ENCODE measurements at regions not wholly inside any gene's neighbourhood (a gene's known extent, or its start where the extent isn't known, plus 50 kb on each side); places are given as distances from the start of the nearest gene placed in this dataset.

DNA sequence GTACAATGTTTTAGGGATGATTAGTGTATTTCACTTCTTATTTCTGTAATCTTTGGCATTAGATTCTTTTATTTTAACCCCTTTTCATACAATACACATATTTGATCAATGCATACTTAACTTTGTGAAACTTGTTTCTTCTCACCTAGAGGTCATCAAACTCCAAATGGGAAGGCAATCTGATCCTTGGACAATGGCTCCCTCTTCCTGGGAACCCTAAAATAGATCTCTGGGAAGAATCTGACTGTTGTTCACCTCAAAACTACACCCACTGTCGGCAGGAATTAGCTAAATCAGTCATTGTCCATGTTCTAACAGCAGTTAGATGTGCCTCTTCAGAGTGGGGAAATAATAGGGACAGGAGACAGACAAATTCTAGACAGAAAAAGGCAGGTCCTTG, 707.4 kb upstream of the CHORDC1 start:
- H3K4me1 ChIP-seq (ENCODE audit: control insufficient read depth, insufficient read depth, low read length): no peaks in the 10 kb centered on the region
- H3K4me3 ChIP-seq (ENCODE audit: low read depth, low read length): no peak overlapping the region
- H3K9me3 ChIP-seq (ENCODE audit: control insufficient read depth, insufficient read depth, low read depth, low read length): no peaks in the 10 kb centered on the region
- no peak overlapping the region for H3K9ac ChIP-seq (ENCODE audit: low read length)
- H3K36me3 ChIP-seq (ENCODE audit: control insufficient read depth, insufficient read depth, low read length): no peaks in the 10 kb centered on the region
- H3K27me3 ChIP-seq (ENCODE audit: control insufficient read depth, insufficient read depth, low read length): no peaks in the 10 kb centered on the region
- H3K27ac ChIP-seq (ENCODE audit: low read depth, low read length): no peak overlapping the region

DNA sequence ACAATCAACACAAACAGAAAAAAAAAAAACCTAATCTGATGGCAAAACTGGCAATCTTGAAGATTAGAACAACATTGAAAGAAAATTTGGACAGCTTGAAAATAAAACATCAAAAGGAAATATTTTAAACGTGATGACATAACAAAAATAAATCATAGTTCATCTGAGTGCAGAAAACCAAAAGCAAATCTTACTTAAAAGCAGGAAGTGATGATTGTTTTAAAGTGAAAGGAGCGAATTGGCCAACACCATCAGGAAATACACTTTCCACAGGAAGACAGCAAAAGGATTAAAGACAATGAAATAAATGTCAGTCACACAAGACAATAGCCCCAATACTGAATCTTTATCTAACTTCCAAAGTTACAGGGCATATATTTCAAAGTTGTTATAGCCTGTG, 696.5 kb upstream of the CHORDC1 start:
- Histone ChIP-seq H3K9ac (ENCODE audit: low read length) (no peak overlapping the region), H3K4me1 (ENCODE audit: control insufficient read depth, insufficient read depth, low read length) (no peaks in the 10 kb centered on the region), H3K9me3 (ENCODE audit: control insufficient read depth, insufficient read depth, low read depth, low read length) (no peaks in the 10 kb centered on the region), H3K4me3 (ENCODE audit: low read depth, low read length) (no peak overlapping the region), H3K36me3 (ENCODE audit: control insufficient read depth, insufficient read depth, low read length) (no peaks in the 10 kb centered on the region), H3K27me3 (ENCODE audit: control insufficient read depth, insufficient read depth, low read length) (no peaks in the 10 kb centered on the region), H3K27ac (ENCODE audit: low read depth, low read length) (no peak overlapping the region)

DNA sequence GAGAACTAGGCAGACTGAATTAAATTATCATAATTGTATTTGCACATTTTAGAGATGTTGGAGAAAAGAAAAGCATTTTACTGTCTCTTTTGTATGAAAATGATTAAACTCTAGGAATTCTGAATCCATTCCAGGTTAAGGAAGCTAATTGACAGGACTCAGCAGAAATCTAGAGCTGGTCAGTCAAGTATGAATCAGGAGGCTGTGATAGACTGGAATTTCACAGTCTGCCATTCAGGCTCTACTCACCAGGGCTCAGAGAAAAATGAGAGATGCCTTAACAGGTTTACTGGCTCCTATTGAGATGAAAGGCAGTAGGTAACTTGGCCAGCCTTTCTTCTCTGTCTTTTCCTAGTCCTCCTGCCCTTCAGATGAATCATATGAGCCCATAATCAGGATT, 693.9 kb upstream of the CHORDC1 start:
- H3K9ac ChIP-seq (ENCODE audit: low read length): no peak overlapping the region
- no peaks in the 10 kb centered on the region for H3K27me3 ChIP-seq (ENCODE audit: control insufficient read depth, insufficient read depth, low read length)
- H3K4me1 ChIP-seq (ENCODE audit: control insufficient read depth, insufficient read depth, low read length): no peaks in the 10 kb centered on the region
- H3K4me3 ChIP-seq (ENCODE audit: low read depth, low read length): no peak overlapping the region
- no peaks in the 10 kb centered on the region for H3K36me3 ChIP-seq (ENCODE audit: control insufficient read depth, insufficient read depth, low read length)
- H3K27ac ChIP-seq (ENCODE audit: low read depth, low read length): no peak overlapping the region
- H3K9me3 ChIP-seq (ENCODE audit: control insufficient read depth, insufficient read depth, low read depth, low read length): no peaks in the 10 kb centered on the region

DNA sequence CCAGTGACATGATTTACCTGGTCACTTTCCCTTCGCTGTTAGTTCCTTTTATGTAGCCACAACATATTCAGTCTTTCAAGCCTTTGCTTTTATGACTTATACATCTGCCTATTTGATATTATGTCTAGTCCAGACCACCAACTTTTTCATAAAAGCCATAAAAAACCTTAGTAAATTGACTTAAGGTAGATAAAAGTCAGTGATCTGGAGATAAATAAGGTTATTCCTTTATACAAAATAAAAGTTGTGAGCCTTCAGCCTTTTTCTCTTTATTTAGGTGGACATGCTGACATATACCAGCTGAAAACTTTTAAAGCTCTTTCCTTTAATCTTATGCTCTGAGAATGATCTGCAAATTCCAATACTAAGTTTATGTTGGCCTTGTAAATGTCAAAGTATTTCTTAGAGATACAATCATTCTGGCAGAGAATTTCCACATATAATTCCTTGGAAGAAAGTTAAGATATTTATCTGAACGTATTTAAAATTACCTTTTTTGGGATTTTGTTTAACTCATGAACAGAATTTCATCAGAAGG, 690.4 kb upstream of the CHORDC1 start:
- H3K27ac ChIP-seq (ENCODE audit: low read depth, low read length): no peak overlapping the region
- H3K4me1 ChIP-seq (ENCODE audit: control insufficient read depth, insufficient read depth, low read length): no peaks in the 10 kb centered on the region
- no peak overlapping the region for H3K4me3 ChIP-seq (ENCODE audit: low read depth, low read length)
- no peaks in the 10 kb centered on the region for H3K36me3 ChIP-seq (ENCODE audit: control insufficient read depth, insufficient read depth, low read length)
- H3K9me3 ChIP-seq (ENCODE audit: control insufficient read depth, insufficient read depth, low read depth, low read length): no peaks in the 10 kb centered on the region
- H3K9ac ChIP-seq (ENCODE audit: low read length): no peak overlapping the region
- no peaks in the 10 kb centered on the region for H3K27me3 ChIP-seq (ENCODE audit: control insufficient read depth, insufficient read depth, low read length)

DNA sequence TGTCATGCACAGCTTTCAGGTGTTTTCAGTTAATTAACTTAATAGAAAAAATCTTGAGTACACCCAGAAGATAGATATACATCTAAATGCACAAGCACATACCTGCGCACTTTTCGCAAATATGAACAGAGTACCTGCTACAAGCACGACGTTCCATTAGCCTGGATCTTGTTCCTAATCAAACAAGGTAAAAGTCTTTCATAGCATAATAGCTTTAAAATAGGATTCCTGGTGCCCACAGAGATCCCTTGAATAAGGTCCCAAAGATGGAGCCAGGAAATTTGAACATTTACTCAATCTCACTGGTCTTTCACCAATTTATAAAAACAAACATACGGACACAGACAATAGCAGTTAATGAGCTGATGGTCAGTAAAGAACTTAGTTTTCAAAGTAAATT, 689.8 kb upstream of the CHORDC1 start:
- H3K9me3 ChIP-seq (ENCODE audit: control insufficient read depth, insufficient read depth, low read depth, low read length): no peaks in the 10 kb centered on the region
- H3K4me1 ChIP-seq (ENCODE audit: control insufficient read depth, insufficient read depth, low read length): no peaks in the 10 kb centered on the region
- H3K36me3 ChIP-seq (ENCODE audit: control insufficient read depth, insufficient read depth, low read length): no peaks in the 10 kb centered on the region
- no peaks in the 10 kb centered on the region for H3K27me3 ChIP-seq (ENCODE audit: control insufficient read depth, insufficient read depth, low read length)
- no peak overlapping the region for H3K9ac ChIP-seq (ENCODE audit: low read length)
- H3K4me3 ChIP-seq (ENCODE audit: low read depth, low read length): no peak overlapping the region
- no peak overlapping the region for H3K27ac ChIP-seq (ENCODE audit: low read depth, low read length)

DNA sequence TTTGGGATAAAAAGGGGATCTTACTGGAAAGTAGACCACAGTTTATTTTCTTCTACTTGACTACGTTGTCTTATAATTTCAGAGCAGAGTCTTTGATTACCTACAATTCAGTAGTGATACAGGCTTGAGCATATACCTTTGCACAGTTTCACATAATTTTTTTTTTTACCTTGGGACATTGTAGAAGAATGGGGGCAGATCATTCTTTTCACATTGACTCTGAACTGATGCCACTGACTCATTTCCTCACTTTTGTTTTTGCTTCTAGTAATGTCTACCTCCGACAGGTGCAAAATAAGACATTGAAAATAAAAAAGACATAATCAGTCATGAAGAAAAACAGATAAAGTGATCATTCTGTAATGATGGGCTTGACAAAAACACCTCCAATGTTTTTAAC, 688.3 kb upstream of the CHORDC1 start:
- Histone ChIP-seq H3K9ac (ENCODE audit: low read length) (no peak overlapping the region), H3K36me3 (ENCODE audit: control insufficient read depth, insufficient read depth, low read length) (no peaks in the 10 kb centered on the region)

DNA sequence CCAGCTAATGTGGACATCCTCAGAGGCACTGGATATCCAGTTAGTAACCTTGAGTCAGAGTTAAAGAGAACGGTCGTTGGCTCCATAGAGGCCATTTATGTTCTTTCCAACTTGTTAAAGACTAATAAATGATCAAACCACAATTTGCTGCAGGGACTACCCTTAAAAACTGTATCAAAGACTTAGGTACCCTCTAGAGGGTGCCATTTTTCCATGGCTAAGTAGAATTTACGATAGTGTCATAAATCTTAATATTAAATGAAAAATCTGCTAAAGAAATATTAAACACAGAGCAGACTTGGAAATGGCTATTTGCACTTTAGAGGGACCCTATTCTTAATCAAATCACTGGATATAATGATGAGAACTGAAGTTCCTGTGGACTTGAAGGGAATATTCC, 685.2 kb upstream of the CHORDC1 start:
- H3K9me3 ChIP-seq (ENCODE audit: control insufficient read depth, insufficient read depth, low read depth, low read length): no peaks in the 10 kb centered on the region
- H3K4me1 ChIP-seq (ENCODE audit: control insufficient read depth, insufficient read depth, low read length): no peaks in the 10 kb centered on the region; the same call in 1 of the 2 replicates
- H3K36me3 ChIP-seq (ENCODE audit: control insufficient read depth, insufficient read depth, low read length): no peaks in the 10 kb centered on the region
- H3K27ac ChIP-seq (ENCODE audit: low read depth, low read length): no peak overlapping the region
- no peaks in the 10 kb centered on the region for H3K27me3 ChIP-seq (ENCODE audit: control insufficient read depth, insufficient read depth, low read length)
- H3K9ac ChIP-seq (ENCODE audit: low read length): no peak overlapping the region
- H3K4me3 ChIP-seq (ENCODE audit: low read depth, low read length): no peak overlapping the region

More for the DNA sequence above, 688.3 kb upstream of the CHORDC1 start:
- no peak overlapping the region for H3K27ac ChIP-seq (ENCODE audit: low read depth, low read length)
- no peaks in the 10 kb centered on the region for H3K9me3 ChIP-seq (ENCODE audit: control insufficient read depth, insufficient read depth, low read depth, low read length)
- no peaks in the 10 kb centered on the region for H3K4me1 ChIP-seq (ENCODE audit: control insufficient read depth, insufficient read depth, low read length)
- H3K27me3 ChIP-seq (ENCODE audit: control insufficient read depth, insufficient read depth, low read length): no peaks in the 10 kb centered on the region
- H3K4me3 ChIP-seq (ENCODE audit: low read depth, low read length): no peak overlapping the region

DNA sequence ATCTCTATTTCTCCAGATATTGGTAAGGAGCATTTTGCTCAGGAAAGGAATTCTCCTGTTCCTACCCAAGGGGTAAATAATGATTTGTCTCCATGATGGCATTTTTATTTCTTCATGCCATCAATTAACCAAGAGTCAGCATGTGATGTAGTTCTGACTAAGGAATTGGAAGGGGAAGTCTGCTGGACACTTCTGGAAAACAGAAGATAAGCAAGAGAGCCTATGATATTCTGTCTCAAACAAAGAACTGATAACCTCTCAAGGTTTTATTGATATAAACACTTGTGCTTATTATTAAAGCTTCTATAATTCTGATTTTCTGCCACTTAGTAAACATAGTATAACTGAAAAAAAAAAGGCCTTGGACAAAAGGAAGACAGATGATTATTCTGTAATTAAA, 673.0 kb upstream of the CHORDC1 start:
- Histone ChIP-seq H3K9me3 (ENCODE audit: control insufficient read depth, insufficient read depth, low read depth, low read length) (no peaks in the 10 kb centered on the region), H3K4me1 (ENCODE audit: control insufficient read depth, insufficient read depth, low read length) (no peaks in the 10 kb centered on the region), H3K36me3 (ENCODE audit: control insufficient read depth, insufficient read depth, low read length) (no peaks in the 10 kb centered on the region), H3K9ac (ENCODE audit: low read length) (no peak overlapping the region), H3K27me3 (ENCODE audit: control insufficient read depth, insufficient read depth, low read length) (no peaks in the 10 kb centered on the region), H3K4me3 (ENCODE audit: low read depth, low read length) (no peak overlapping the region), H3K27ac (ENCODE audit: low read depth, low read length) (no peak overlapping the region)

DNA sequence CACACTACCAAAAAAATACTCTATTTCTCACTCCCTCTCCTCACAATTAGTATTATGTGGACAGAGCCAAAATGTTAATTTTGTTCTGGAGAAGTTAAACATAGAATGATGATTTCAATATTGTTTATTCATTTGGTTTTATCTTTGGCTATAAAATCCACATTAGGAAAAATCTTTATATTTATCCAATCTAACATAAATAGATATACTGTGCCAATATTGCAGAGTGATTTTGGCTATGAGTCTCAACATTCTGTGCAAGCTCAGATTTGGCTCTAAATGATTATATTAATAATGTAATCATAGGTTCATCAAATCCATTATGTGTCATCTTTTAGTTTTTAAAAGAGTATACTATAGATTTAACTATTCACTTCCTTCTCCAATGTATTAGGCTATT, 667.5 kb upstream of the CHORDC1 start:
- H3K9ac ChIP-seq (ENCODE audit: low read length): no peak overlapping the region
- no peak overlapping the region for H3K4me3 ChIP-seq (ENCODE audit: low read depth, low read length)
- H3K27ac ChIP-seq (ENCODE audit: low read depth, low read length): no peak overlapping the region
- H3K27me3 ChIP-seq (ENCODE audit: control insufficient read depth, insufficient read depth, low read length): no peaks in the 10 kb centered on the region
- no peaks in the 10 kb centered on the region for H3K9me3 ChIP-seq (ENCODE audit: control insufficient read depth, insufficient read depth, low read depth, low read length)
- H3K36me3 ChIP-seq (ENCODE audit: control insufficient read depth, insufficient read depth, low read length): no peaks in the 10 kb centered on the region
- no peaks in the 10 kb centered on the region for H3K4me1 ChIP-seq (ENCODE audit: control insufficient read depth, insufficient read depth, low read length)

DNA sequence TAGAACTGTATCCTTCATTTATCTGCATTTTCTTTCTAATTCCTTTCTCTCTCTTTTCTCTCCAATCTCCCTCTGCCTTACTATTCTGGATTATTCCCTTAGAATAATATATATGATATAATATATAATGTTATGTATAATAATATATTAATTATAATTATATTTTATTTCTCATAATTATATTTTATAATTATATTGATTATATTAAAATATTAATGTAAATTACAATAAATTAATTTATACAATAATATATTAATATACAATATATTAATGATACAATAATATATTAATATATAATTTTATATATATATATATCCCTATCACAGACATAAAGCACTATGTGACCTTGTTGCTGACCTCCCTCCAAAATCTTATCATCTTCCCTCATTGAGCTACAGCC, 661.3 kb upstream of the CHORDC1 start:
- Histone ChIP-seq H3K27ac (ENCODE audit: low read depth, low read length) (no peak overlapping the region), H3K9me3 (ENCODE audit: control insufficient read depth, insufficient read depth, low read depth, low read length) (no peaks in the 10 kb centered on the region), H3K27me3 (ENCODE audit: control insufficient read depth, insufficient read depth, low read length) (no peaks in the 10 kb centered on the region), H3K36me3 (ENCODE audit: control insufficient read depth, insufficient read depth, low read length) (no peaks in the 10 kb centered on the region), H3K4me1 (ENCODE audit: control insufficient read depth, insufficient read depth, low read length) (no peaks in the 10 kb centered on the region), H3K9ac (ENCODE audit: low read length) (no peak overlapping the region), H3K4me3 (ENCODE audit: low read depth, low read length) (no peak overlapping the region)

DNA sequence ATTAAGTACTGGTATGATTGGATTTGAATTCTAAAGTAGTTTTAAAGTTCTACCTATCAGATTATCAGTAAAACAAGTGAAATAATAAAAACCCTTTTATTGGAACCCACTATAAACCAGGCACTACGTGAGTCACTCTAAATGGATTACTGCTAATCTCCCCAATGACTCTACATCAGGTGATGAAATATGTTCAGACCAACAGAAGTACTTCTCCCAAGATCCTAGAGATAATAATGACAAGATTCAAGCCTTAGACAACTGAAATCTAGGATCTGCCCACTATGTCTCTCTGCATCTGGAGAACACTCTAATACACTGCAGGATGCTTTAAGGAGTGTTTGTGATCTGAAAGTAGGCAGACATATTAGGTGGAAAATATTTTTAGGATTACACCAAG, 652.1 kb upstream of the CHORDC1 start:
- H3K36me3 ChIP-seq (ENCODE audit: control insufficient read depth, insufficient read depth, low read length): no peaks in the 10 kb centered on the region
- no peaks in the 10 kb centered on the region for H3K9me3 ChIP-seq (ENCODE audit: control insufficient read depth, insufficient read depth, low read depth, low read length)
- H3K27ac ChIP-seq (ENCODE audit: low read depth, low read length): no peak overlapping the region
- no peak overlapping the region for H3K4me3 ChIP-seq (ENCODE audit: low read depth, low read length)
- no peaks in the 10 kb centered on the region for H3K4me1 ChIP-seq (ENCODE audit: control insufficient read depth, insufficient read depth, low read length)
- no peak overlapping the region for H3K9ac ChIP-seq (ENCODE audit: low read length)
- H3K27me3 ChIP-seq (ENCODE audit: control insufficient read depth, insufficient read depth, low read length): no peaks in the 10 kb centered on the region

DNA sequence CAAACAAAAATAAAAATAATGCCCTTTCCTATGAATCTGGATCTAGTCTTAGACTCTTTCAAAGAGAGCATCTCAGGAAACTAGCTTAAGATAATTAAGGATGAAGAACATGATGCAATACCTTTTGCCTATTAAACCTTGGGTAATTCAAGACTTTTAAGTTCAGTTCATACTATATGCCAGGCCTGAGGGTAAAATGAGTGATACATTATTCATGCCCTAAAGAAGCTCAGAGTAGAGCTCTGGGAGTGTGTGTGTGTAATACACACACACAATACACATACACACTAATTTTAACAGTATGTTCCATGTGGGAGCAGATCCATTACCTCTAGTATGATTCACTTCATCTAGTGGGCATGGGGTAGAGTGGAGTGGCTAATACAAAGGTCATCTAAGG, 651.4 kb upstream of the CHORDC1 start:
- H3K9ac ChIP-seq (ENCODE audit: low read length): no peak overlapping the region
- H3K27ac ChIP-seq (ENCODE audit: low read depth, low read length): no peak overlapping the region
- H3K9me3 ChIP-seq (ENCODE audit: control insufficient read depth, insufficient read depth, low read depth, low read length): no peaks in the 10 kb centered on the region
- no peaks in the 10 kb centered on the region for H3K27me3 ChIP-seq (ENCODE audit: control insufficient read depth, insufficient read depth, low read length)
- H3K4me1 ChIP-seq (ENCODE audit: control insufficient read depth, insufficient read depth, low read length): no peaks in the 10 kb centered on the region
- H3K4me3 ChIP-seq (ENCODE audit: low read depth, low read length): no peak overlapping the region
- no peaks in the 10 kb centered on the region for H3K36me3 ChIP-seq (ENCODE audit: control insufficient read depth, insufficient read depth, low read length)
